ENCODE measurements at regions not wholly inside any gene's neighbourhood (a gene's known extent, or its start where the extent isn't known, plus 50 kb on each side); places are given as distances from the start of the nearest gene placed in this dataset.

- DNase-seq (ENCODE audit: low read depth, low spot score): no peak
- in situ Hi-C loops (cut with HindIII; ENCODE audit: low sequenced_read_pairs): no loop called here
- no peak overlapping the region for H3K4me3 ChIP-seq (ENCODE audit: low read depth, low read length)
- no peak for TF ChIP-seq CTCF (IDR thresholded peaks at IDR 0.05; ENCODE audit: low read depth, low read length)
These were observed 288.4 kb upstream of the JARID2 start for GRCh38 chr6:14957355-14958059.

GRCh38 chr6:14959324-14959885 is 286.5 kb upstream of the JARID2 start:
- no peak overlapping the region for H3K4me3 ChIP-seq (ENCODE audit: low read depth, low read length)
- in situ Hi-C loops (cut with HindIII; ENCODE audit: low sequenced_read_pairs): no loop called here
- DNase-seq (ENCODE audit: low read depth, low spot score): no peak
- TF ChIP-seq CTCF (IDR thresholded peaks at IDR 0.05; ENCODE audit: low read depth, low read length): no peak

- DNase-seq (ENCODE audit: low read depth, low spot score): no peak
- in situ Hi-C loops (cut with HindIII; ENCODE audit: low sequenced_read_pairs): no loop called here
- no peak overlapping the region for H3K4me3 ChIP-seq (ENCODE audit: low read depth, low read length)
- TF ChIP-seq CTCF (IDR thresholded peaks at IDR 0.05; ENCODE audit: low read depth, low read length): no peak
These were observed 281.2 kb upstream of the JARID2 start for GRCh38 chr6:14964556-14965270.

GRCh38 chr6:14965424-14966075 is 280.3 kb upstream of the JARID2 start:
- no peak for TF ChIP-seq CTCF (IDR thresholded peaks at IDR 0.05; ENCODE audit: low read depth, low read length)
- H3K4me3 ChIP-seq (ENCODE audit: low read depth, low read length): no peak overlapping the region
- DNase-seq (ENCODE audit: low read depth, low spot score): no peak
- in situ Hi-C loops (cut with HindIII; ENCODE audit: low sequenced_read_pairs): no loop called here

GRCh38 chr6:14966096-14966905 is 279.6 kb upstream of the JARID2 start:
- no peak overlapping the region for H3K4me3 ChIP-seq (ENCODE audit: low read depth, low read length)
- DNase-seq (ENCODE audit: low read depth, low spot score): no peak
- in situ Hi-C loops (cut with HindIII; ENCODE audit: low sequenced_read_pairs): no loop called here
- TF ChIP-seq CTCF (IDR thresholded peaks at IDR 0.05; ENCODE audit: low read depth, low read length): no peak

Measured in astrocyte of the spinal cord (primary cell).